ENCODE measurements at regions not wholly inside any gene's neighbourhood (a gene's known extent, or its start where the extent isn't known, plus 50 kb on each side); places are given as distances from the start of the nearest gene placed in this dataset.

GRCh38 chr7:97377713-97378112 lies 260.2 kb downstream of the SDHAF3 start:
- in situ Hi-C loops (cut with MboI; ENCODE audit: low pct_ligation_motif_present in 1 of 4, low pct_unique_long_range_greater_than_20kb in 1 of 4, low sequenced_read_pairs in 3 of 4), result no loop called here
- H3K27me3 ChIP-seq, result no peaks in the 10 kb centered on the region

GRCh38 chr7:97381815-97382554 lies 264.5 kb downstream of the SDHAF3 start:
- intact Hi-C loops (cut with DNase I; ENCODE audit: low total_unique reads) (no loop called here), in situ Hi-C loops (cut with MboI; ENCODE audit: low pct_ligation_motif_present in 1 of 4, low pct_unique_long_range_greater_than_20kb in 1 of 4, low sequenced_read_pairs in 3 of 4) (no loop called here)
- H3K4me1 ChIP-seq, result no peaks in the 10 kb centered on the region
- no peak overlapping the region for H3K4me3 ChIP-seq
- H3K27me3 ChIP-seq, result no peaks in the 10 kb centered on the region
- no peak for DNase-seq
- H3K27ac ChIP-seq, result no peak overlapping the region
- WGBS, 2 donors (ENCODE audit: low coverage in 1 of 2), result 33 to 45% methylated on average over 4 of the region's 4 CpGs
- no peaks in the 10 kb centered on the region for H3K36me3 ChIP-seq
- no peaks in the 10 kb centered on the region for H3K9me3 ChIP-seq
- TF ChIP-seq POLR2A (IDR thresholded peaks at IDR 0.05) (no peak), EP300 (IDR thresholded peaks at IDR 0.05; ENCODE audit: low read depth) (no peak), CTCF (IDR thresholded peaks at IDR 0.05) (peak in 2 of 5 experiments; percentile 8 to 11)

More at GRCh38 chr7:97377713-97378112, 260.2 kb downstream of the SDHAF3 start:
- 94 to 100% methylated on average over 1 to 3 of the region's 3 CpGs for WGBS, 2 donors (ENCODE audit: low coverage in 1 of 2)
- TF ChIP-seq POLR2AphosphoS5 (IDR thresholded peaks at IDR 0.05) (no peak), CTCF (IDR thresholded peaks at IDR 0.05) (no peak), EP300 (IDR thresholded peaks at IDR 0.05; ENCODE audit: low read depth) (no peak), POLR2A (IDR thresholded peaks at IDR 0.05) (no peak)
- no peaks in the 10 kb centered on the region for H3K36me3 ChIP-seq
- no peaks in the 10 kb centered on the region for H3K4me1 ChIP-seq
- H3K4me3 ChIP-seq, result no peak overlapping the region
- H3K27ac ChIP-seq, result no peak overlapping the region
- no peaks in the 10 kb centered on the region for H3K9me3 ChIP-seq
- intact Hi-C loops (cut with DNase I; ENCODE audit: low total_unique reads), result no loop called here
- no peak for DNase-seq

GRCh38 chr7:97390052-97390451 lies 272.6 kb downstream of the SDHAF3 start:
- 85 to 88% methylated on average over 6 of the region's 6 CpGs for WGBS, 2 donors (ENCODE audit: low coverage in 1 of 2)

More at GRCh38 chr7:97390052-97390451, 272.6 kb downstream of the SDHAF3 start:
- no peak for TF ChIP-seq EP300 (IDR thresholded peaks at IDR 0.05; ENCODE audit: low read depth)
- TF ChIP-seq POLR2A (IDR thresholded peaks at IDR 0.05), result no peak
- no peak for TF ChIP-seq POLR2AphosphoS5 (IDR thresholded peaks at IDR 0.05)
- TF ChIP-seq CTCF (IDR thresholded peaks at IDR 0.05), result no peak
- Histone ChIP-seq H3K4me1 (no peaks in the 10 kb centered on the region), H3K9me3 (no peaks in the 10 kb centered on the region), H3K4me3 (no peak overlapping the region), H3K27ac (no peak overlapping the region), H3K27me3 (no peaks in the 10 kb centered on the region), H3K36me3 (no peaks in the 10 kb centered on the region)
- in situ Hi-C loops (cut with MboI; ENCODE audit: low pct_ligation_motif_present in 1 of 4, low pct_unique_long_range_greater_than_20kb in 1 of 4, low sequenced_read_pairs in 3 of 4), result no loop called here
- intact Hi-C loops (cut with DNase I; ENCODE audit: low total_unique reads), result no loop called here
- DNase-seq, result no peak

All from transverse colon (tissue), 4 donors.